Neural crest cell (in vitro differentiated cells): ENCODE measurements at regions not wholly inside any gene's neighbourhood (a gene's known extent, or its start where the extent isn't known, plus 50 kb on each side); places are given as distances from the start of the nearest gene placed in this dataset.
A peak's percentile ranks its signal among the peaks of the same experiment; 100 is the strongest.

Experiments
- DNase-seq: peaks from one replicate; pipeline ENCODE4 v3.0.0; 2021; ENCODE audit warnings: low read depth, mixed read lengths, low spot score
- H3K27ac Mint-ChIP-seq: one replicate; pipeline ENCODE4 v1.8.0; 2021; ENCODE audit warnings: mild to moderate bottlenecking, mixed read lengths; ENCODE audit not compliant: unreplicated experiment
- H3K27me3 Mint-ChIP-seq: 2 replicates; pipeline ENCODE4 v1.8.0; 2021; ENCODE audit warnings: low read depth, mild to moderate bottlenecking, mixed read lengths
- H3K36me3 Mint-ChIP-seq: 2 replicates; pipeline ENCODE4 v1.8.0; 2021; ENCODE audit warnings: low read depth, mild to moderate bottlenecking, mixed read lengths
- H3K4me1 Mint-ChIP-seq: 2 replicates; pipeline ENCODE4 v1.8.0; 2021; ENCODE audit warnings: mixed read lengths
- H3K4me3 Mint-ChIP-seq: one replicate; pipeline ENCODE4 v1.8.0; 2021; ENCODE audit warnings: mild to moderate bottlenecking, mixed read lengths
- H3K9me3 Mint-ChIP-seq: 2 replicates; pipeline ENCODE4 v1.8.0; 2021; ENCODE audit warnings: mixed read lengths
- CTCF ChIP-seq: fragments of 200-600 bp; sonication (generic); conservative IDR thresholded peaks from 2 replicates; pipeline ENCODE4 v1.5.0; 2021; ENCODE audit warnings: antibody characterized with exemption, mild to moderate bottlenecking

- Mint-ChIP-seq H3K4me1 (peaks cover 3% of the 10 kb centered on the region), H3K4me3 (no peak overlapping the region), H3K27me3 (no peaks in the 10 kb centered on the region), H3K36me3 (no peaks in the 10 kb centered on the region), H3K9me3 (no peaks in the 10 kb centered on the region), H3K27ac (peak overlapping the region; percentile 13)
- DNase-seq: no peak
- TF ChIP-seq CTCF: no peak
Measured at GRCh38 chr5:152838241-152838786, 433.2 kb upstream of the NMUR2 start.

- H3K4me1 Mint-ChIP-seq: no peaks in the 10 kb centered on the region
- DNase-seq: no peak
- no peak for TF ChIP-seq CTCF
- H3K9me3 Mint-ChIP-seq: no peaks in the 10 kb centered on the region
- no peak overlapping the region for H3K4me3 Mint-ChIP-seq
- no peak overlapping the region for H3K27ac Mint-ChIP-seq
- no peaks in the 10 kb centered on the region for H3K36me3 Mint-ChIP-seq
- H3K27me3 Mint-ChIP-seq: no peaks in the 10 kb centered on the region
Measured at GRCh38 chr5:152844713-152845112, 439.6 kb upstream of the NMUR2 start.

GRCh38 chr5:152853361-152853760, 448.3 kb upstream of the NMUR2 start:
- H3K9me3 Mint-ChIP-seq: no peaks in the 10 kb centered on the region
- no peaks in the 10 kb centered on the region for H3K27me3 Mint-ChIP-seq
- H3K4me3 Mint-ChIP-seq: no peak overlapping the region
- no peak for TF ChIP-seq CTCF
- no peak overlapping the region for H3K27ac Mint-ChIP-seq
- no peaks in the 10 kb centered on the region for H3K4me1 Mint-ChIP-seq
- no peak for DNase-seq
- H3K36me3 Mint-ChIP-seq: no peaks in the 10 kb centered on the region

GRCh38 chr5:152855441-152855840, 450.4 kb upstream of the NMUR2 start:
- Mint-ChIP-seq H3K9me3 (no peaks in the 10 kb centered on the region), H3K4me3 (no peak overlapping the region), H3K27me3 (no peaks in the 10 kb centered on the region), H3K36me3 (no peaks in the 10 kb centered on the region), H3K27ac (no peak overlapping the region), H3K4me1 (no peaks in the 10 kb centered on the region)
- no peak for DNase-seq
- TF ChIP-seq CTCF: no peak

- TF ChIP-seq CTCF: no peak
- DNase-seq: no peak
- no peaks in the 10 kb centered on the region for H3K36me3 Mint-ChIP-seq
- H3K4me3 Mint-ChIP-seq: no peak overlapping the region
- no peaks in the 10 kb centered on the region for H3K27me3 Mint-ChIP-seq
- no peak overlapping the region for H3K27ac Mint-ChIP-seq
- H3K9me3 Mint-ChIP-seq: no peaks in the 10 kb centered on the region
- H3K4me1 Mint-ChIP-seq: no peaks in the 10 kb centered on the region
Measured at GRCh38 chr5:152861231-152861630, 456.2 kb upstream of the NMUR2 start.

- no peaks in the 10 kb centered on the region for H3K4me1 Mint-ChIP-seq
- H3K27me3 Mint-ChIP-seq: peaks cover 4% of the 10 kb centered on the region
- H3K4me3 Mint-ChIP-seq: no peak overlapping the region
- no peaks in the 10 kb centered on the region for H3K36me3 Mint-ChIP-seq
- no peaks in the 10 kb centered on the region for H3K9me3 Mint-ChIP-seq
- H3K27ac Mint-ChIP-seq: no peak overlapping the region
- TF ChIP-seq CTCF: no peak
- DNase-seq: no peak
Measured at GRCh38 chr5:152864447-152864846, 459.4 kb upstream of the NMUR2 start.
